MM.1S (cell line): ENCODE measurements at regions not wholly inside any gene's neighbourhood (a gene's known extent, or its start where the extent isn't known, plus 50 kb on each side); places are given as distances from the start of the nearest gene placed in this dataset.

Experiments
- EZH2 ChIP-seq: fragments of 300-600 bp; sonication (generic); optimal IDR thresholded peaks from 2 replicates; pipeline ENCODE3; 2017; ENCODE audit warnings: low read depth, mild to moderate bottlenecking, antibody characterized with exemption, low read length, mixed read lengths
- EZH2phosphoT487 ChIP-seq: fragments of 300-600 bp; sonication (generic); IDR thresholded peaks from 2 replicates; pipeline ENCODE4 v1.6.1; 2018; ENCODE audit warnings: antibody characterized with exemption, low read length
- TF ChIP-seq, protein P1 (sequence below): fragments of 300-600 bp; sonication (generic); IDR thresholded peaks from 2 replicates; pipeline ENCODE4 v1.5.1; 2016; ENCODE audit warnings: antibody characterized with exemption, low read length, mixed read lengths

DNA sequence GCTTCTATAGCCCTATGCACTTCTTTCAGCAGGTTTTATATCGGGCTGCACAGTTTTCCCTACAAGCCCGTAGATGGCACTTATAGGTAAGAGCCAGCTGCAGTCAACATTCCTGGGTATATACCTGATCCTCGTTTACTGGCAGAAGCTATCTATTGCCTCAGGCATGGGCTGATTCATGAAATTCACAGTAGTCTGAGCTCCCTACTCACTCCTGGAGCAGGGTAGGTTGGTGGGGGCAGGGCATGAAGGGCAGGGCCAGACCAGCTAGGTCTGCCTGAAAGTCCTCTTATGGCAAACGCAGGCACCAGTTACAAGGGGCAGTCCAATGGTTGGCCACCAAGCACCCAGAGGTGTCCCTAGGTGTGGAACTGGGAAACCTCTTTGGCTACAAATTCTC lies 345.8 kb downstream of the RPS29 start:
- TF ChIP-seq, protein P1, sequence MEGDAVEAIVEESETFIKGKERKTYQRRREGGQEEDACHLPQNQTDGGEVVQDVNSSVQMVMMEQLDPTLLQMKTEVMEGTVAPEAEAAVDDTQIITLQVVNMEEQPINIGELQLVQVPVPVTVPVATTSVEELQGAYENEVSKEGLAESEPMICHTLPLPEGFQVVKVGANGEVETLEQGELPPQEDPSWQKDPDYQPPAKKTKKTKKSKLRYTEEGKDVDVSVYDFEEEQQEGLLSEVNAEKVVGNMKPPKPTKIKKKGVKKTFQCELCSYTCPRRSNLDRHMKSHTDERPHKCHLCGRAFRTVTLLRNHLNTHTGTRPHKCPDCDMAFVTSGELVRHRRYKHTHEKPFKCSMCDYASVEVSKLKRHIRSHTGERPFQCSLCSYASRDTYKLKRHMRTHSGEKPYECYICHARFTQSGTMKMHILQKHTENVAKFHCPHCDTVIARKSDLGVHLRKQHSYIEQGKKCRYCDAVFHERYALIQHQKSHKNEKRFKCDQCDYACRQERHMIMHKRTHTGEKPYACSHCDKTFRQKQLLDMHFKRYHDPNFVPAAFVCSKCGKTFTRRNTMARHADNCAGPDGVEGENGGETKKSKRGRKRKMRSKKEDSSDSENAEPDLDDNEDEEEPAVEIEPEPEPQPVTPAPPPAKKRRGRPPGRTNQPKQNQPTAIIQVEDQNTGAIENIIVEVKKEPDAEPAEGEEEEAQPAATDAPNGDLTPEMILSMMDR, result no peak
- TF ChIP-seq EZH2 (no peak), EZH2phosphoT487 (no peak)
